ENCODE measurements at regions not wholly inside any gene's neighbourhood (a gene's known extent, or its start where the extent isn't known, plus 50 kb on each side); places are given as distances from the start of the nearest gene placed in this dataset.
"Not testable (repeated sequence)": the region's sequence is repeated elsewhere in the genome, so short reads cannot be mapped to it uniquely, and the experiment has no call there.

GRCh38 chr5:94031631-94032030, 290.2 kb upstream of the POU5F2 start:
- no peak for DNase-seq (ENCODE audit: low spot score)

GRCh38 chr5:94028001-94028400, 286.6 kb upstream of the POU5F2 start:
- DNase-seq (ENCODE audit: low spot score), result no peak

More at GRCh38 chr5:94031631-94032030, 290.2 kb upstream of the POU5F2 start:
- in situ Hi-C loops (cut with HindIII; ENCODE audit: low sequenced_read_pairs), result no loop called here

GRCh38 chr5:94027145-94027544, 285.7 kb upstream of the POU5F2 start:
- DNase-seq (ENCODE audit: low spot score), result no peak
- in situ Hi-C loops (cut with HindIII; ENCODE audit: low sequenced_read_pairs), result no loop called here

More at GRCh38 chr5:94028001-94028400, 286.6 kb upstream of the POU5F2 start:
- in situ Hi-C loops (cut with HindIII; ENCODE audit: low sequenced_read_pairs), result no loop called here

- in situ Hi-C loops (cut with HindIII; ENCODE audit: low sequenced_read_pairs), result no loop called here
- DNase-seq (ENCODE audit: low spot score), result peak; percentile 15
Measured at GRCh38 chr5:94025788-94026473, 284.5 kb upstream of the POU5F2 start.

- peak; percentile 56 for DNase-seq (ENCODE audit: low spot score)
- in situ Hi-C loops (cut with HindIII; ENCODE audit: low sequenced_read_pairs), result no loop called here
Measured at GRCh38 chr5:94024620-94025019, 283.2 kb upstream of the POU5F2 start.

GRCh38 chr5:94024101-94024500, 282.7 kb upstream of the POU5F2 start:
- in situ Hi-C loops (cut with HindIII; ENCODE audit: low sequenced_read_pairs), result no loop called here
- peak; percentile 23 for DNase-seq (ENCODE audit: low spot score)

GRCh38 chr5:94021246-94021645, 279.8 kb upstream of the POU5F2 start:
- in situ Hi-C loops (cut with HindIII; ENCODE audit: low sequenced_read_pairs), result no loop called here
- DNase-seq (ENCODE audit: low spot score), result peak; percentile 49

GRCh38 chr5:94017579-94017978, 276.2 kb upstream of the POU5F2 start:
- in situ Hi-C loops (cut with HindIII; ENCODE audit: low sequenced_read_pairs), result no loop called here
- DNase-seq (ENCODE audit: low spot score), result no peak

GRCh38 chr5:94010814-94011213, 269.4 kb upstream of the POU5F2 start:
- no peak for DNase-seq (ENCODE audit: low spot score)
- in situ Hi-C loops (cut with HindIII; ENCODE audit: low sequenced_read_pairs), result no loop called here

GRCh38 chr5:94009161-94009560, 267.8 kb upstream of the POU5F2 start:
- in situ Hi-C loops (cut with HindIII; ENCODE audit: low sequenced_read_pairs), result no loop called here
- no peak for DNase-seq (ENCODE audit: low spot score)

- no peak for DNase-seq (ENCODE audit: low spot score)
- in situ Hi-C loops (cut with HindIII; ENCODE audit: low sequenced_read_pairs), result no loop called here
Measured at GRCh38 chr5:93998951-93999455, 257.6 kb upstream of the POU5F2 start.

- DNase-seq (ENCODE audit: low spot score), result no peak
- in situ Hi-C loops (cut with HindIII; ENCODE audit: low sequenced_read_pairs), result no loop called here
Measured at GRCh38 chr5:93997562-93997961, 256.2 kb upstream of the POU5F2 start.

- in situ Hi-C loops (cut with HindIII; ENCODE audit: low sequenced_read_pairs), result no loop called here
- no peak for DNase-seq (ENCODE audit: low spot score)
Measured at GRCh38 chr5:93995126-93995621, 253.8 kb upstream of the POU5F2 start.

- no peak for DNase-seq (ENCODE audit: low spot score)
- in situ Hi-C loops (cut with HindIII; ENCODE audit: low sequenced_read_pairs), result no loop called here
Measured at GRCh38 chr5:93993161-93993560, 251.8 kb upstream of the POU5F2 start.

GRCh38 chr5:93990504-93991070, 249.2 kb upstream of the POU5F2 start:
- in situ Hi-C loops (cut with HindIII; ENCODE audit: low sequenced_read_pairs), result no loop called here
- DNase-seq (ENCODE audit: low spot score), result no peak

GRCh38 chr5:93985940-93986570, 244.7 kb upstream of the POU5F2 start:
- in situ Hi-C loops (cut with HindIII; ENCODE audit: low sequenced_read_pairs); DNase-seq (ENCODE audit: low spot score): not testable (repeated sequence)

GRCh38 chr5:93978222-93978621, 236.8 kb upstream of the POU5F2 start:
- in situ Hi-C loops (cut with HindIII; ENCODE audit: low sequenced_read_pairs), result no loop called here
- DNase-seq (ENCODE audit: low spot score), result no peak

- in situ Hi-C loops (cut with HindIII; ENCODE audit: low sequenced_read_pairs), result no loop called here
- DNase-seq (ENCODE audit: low spot score), result no peak
Measured at GRCh38 chr5:93967923-93968322, 226.5 kb upstream of the POU5F2 start.

- DNase-seq (ENCODE audit: low spot score), result no peak
- in situ Hi-C loops (cut with HindIII; ENCODE audit: low sequenced_read_pairs), result no loop called here
Measured at GRCh38 chr5:93964421-93964820, 223.0 kb upstream of the POU5F2 start.

GRCh38 chr5:93960042-93960441, 218.6 kb upstream of the POU5F2 start:
- DNase-seq (ENCODE audit: low spot score), result no peak
- in situ Hi-C loops (cut with HindIII; ENCODE audit: low sequenced_read_pairs), result no loop called here

Measured in G401 (cell line).